H1 (cell line): ENCODE measurements at regions not wholly inside any gene's neighbourhood (a gene's known extent, or its start where the extent isn't known, plus 50 kb on each side); places are given as distances from the start of the nearest gene placed in this dataset.

ENCODE experiments used
- CTCF ChIA-PET: fragments of 300-600 bp; sonication (Branson Sonifier 250); formaldehyde crosslinking; loops from one replicate; lab custom pipeline; 2021; ENCODE audit not compliant: partially characterized antibody; lab: Charles Lee
- POLR2A ChIA-PET: fragments of 300-600 bp; sonication (Branson Sonifier 250); formaldehyde crosslinking; loops from one replicate; lab custom pipeline; 2021; ENCODE audit warnings: inconsistent platforms; ENCODE audit not compliant: partially characterized antibody; lab: Charles Lee
- DNase-seq, 2 experiments: peaks; one replicate each; pipeline versions ENCODE4 v3.0.0 to v3.0.0-alpha.2; 2010 to 2022; ENCODE audit warnings: low spot score in 2 of 2, low read depth in 1 of 2, mixed read lengths in 1 of 2
- FAIRE-seq: peaks from 2 replicates; lab custom pipeline; 2011; peaks lifted over from hg19 to GRCh38; lab: Jason Lieb, UNC
- H2AFZ ChIP-seq: 2 replicates; pipeline ENCODE4 v1.8.1; 2012; ENCODE audit warnings: low read length, inconsistent platforms
- H2AK5ac ChIP-seq: 2 replicates; pipeline ENCODE4 v1.6.1; 2013; ENCODE audit warnings: low read depth, low read length
- H2BK120ac ChIP-seq: replicated peaks from 2 replicates; pipeline ENCODE3; 2013; ENCODE audit warnings: low read depth, low read length, inconsistent platforms
- H2BK12ac ChIP-seq: 2 replicates; pipeline ENCODE4 v1.6.1; 2013; ENCODE audit warnings: low read depth, low read length
- H2BK15ac ChIP-seq: 2 replicates; pipeline ENCODE4 v1.6.1; 2013; ENCODE audit warnings: low read length
- H2BK20ac ChIP-seq: 2 replicates; pipeline ENCODE4 v1.6.1; 2013; ENCODE audit warnings: low read length
- H2BK5ac ChIP-seq: 2 replicates; pipeline ENCODE4 v1.6.1; 2013; ENCODE audit warnings: low read depth, low read length
- H3K14ac ChIP-seq: 2 replicates; pipeline ENCODE4 v1.6.1; 2013; ENCODE audit warnings: inconsistent platforms; ENCODE audit not compliant: insufficient read length
- H3K18ac ChIP-seq: 2 replicates; pipeline ENCODE4 v1.6.1; 2013; ENCODE audit warnings: low read length; ENCODE audit errors: extremely low read depth
- H3K23ac ChIP-seq: 2 replicates; pipeline ENCODE4 v1.6.1; 2013; ENCODE audit warnings: inconsistent platforms; ENCODE audit not compliant: insufficient read length
- H3K23me2 ChIP-seq: 2 replicates; pipeline ENCODE4 v1.6.1; 2013; ENCODE audit warnings: low read depth, low read length
- H3K27ac ChIP-seq: 2 replicates; pipeline ENCODE4 v1.6.1; 2011; ENCODE audit warnings: low read depth, low read length, inconsistent platforms
- H3K27me3 ChIP-seq, 4 experiments: replicated peaks in 1 of 4; 1 replicate in 1 of 4; 2 replicates in 3 of 4; pipeline versions ENCODE4 v1.6.1 to v1.8.1; 2011 to 2013; ENCODE audit warnings: low read length in 3 of 4, mild to moderate bottlenecking in 3 of 4, inconsistent platforms in 2 of 4, mixed read lengths in 2 of 4, moderate library complexity in 1 of 4; ENCODE audit not compliant: control insufficient read depth in 3 of 4, insufficient read depth in 3 of 4; ENCODE audit errors: extremely low read depth in 1 of 4
- H3K36me3 ChIP-seq, 4 experiments: 2 replicates each; pipeline versions ENCODE4 v1.6.1 to v1.8.1; 2011 to 2013; ENCODE audit warnings: mild to moderate bottlenecking in 4 of 4, low read length in 3 of 4, moderate library complexity in 2 of 4, control low read depth in 1 of 4, inconsistent platforms in 1 of 4; ENCODE audit not compliant: insufficient read depth in 4 of 4, control insufficient read depth in 2 of 4
- H3K4ac ChIP-seq: replicated peaks from 2 replicates; pipeline ENCODE3; 2013; ENCODE audit warnings: low read length, low read depth, mixed read lengths, inconsistent platforms; ENCODE audit not compliant: insufficient read length
- H3K4me1 ChIP-seq, 4 experiments: replicated peaks in 1 of 4; 1 replicate in 1 of 4; 2 replicates in 3 of 4; pipeline versions ENCODE4 v1.6.1 to v1.8.1; 2011 to 2013; ENCODE audit warnings: low read length in 3 of 4, inconsistent platforms in 2 of 4, mixed read lengths in 1 of 4; ENCODE audit not compliant: insufficient read depth in 4 of 4, control insufficient read depth in 3 of 4
- H3K4me2 ChIP-seq, 2 experiments: 2 replicates each; pipeline versions ENCODE4 v1.6.1 to v1.8.1; 2011 to 2013; ENCODE audit warnings: low read depth in 2 of 2, low read length in 2 of 2, control low read depth in 1 of 2, inconsistent platforms in 1 of 2, mild to moderate bottlenecking in 1 of 2; ENCODE audit not compliant: insufficient read depth in 1 of 2
- H3K4me3 ChIP-seq, 4 experiments: fragments of 200-600, 300-600 bp in 1 of 4; sonication (generic), shearing (Covaris generic), sonication (Bioruptor Twin) in 1 of 4; 2 replicates each; pipeline versions ENCODE4 v1.5.1 to v1.8.1; 2011 to 2016; ENCODE audit warnings: low read length in 4 of 4, low read depth in 3 of 4, control low read depth in 2 of 4, inconsistent platforms in 2 of 4, mild to moderate bottlenecking in 2 of 4, mixed read lengths in 1 of 4, moderate library complexity in 1 of 4; ENCODE audit not compliant: insufficient read depth in 2 of 4; ENCODE audit errors: extremely low read depth in 1 of 4
- H3K56ac ChIP-seq: replicated peaks from 2 replicates; pipeline ENCODE3; 2013; ENCODE audit warnings: low read depth, mild to moderate bottlenecking, mixed read lengths, low read length, inconsistent platforms; ENCODE audit not compliant: insufficient read length
- H3K79me1 ChIP-seq: 2 replicates; pipeline ENCODE4 v1.6.1; 2013; ENCODE audit warnings: low read depth, low read length, control low read depth
- H3K79me2 ChIP-seq, 2 experiments: 2 replicates each; pipeline versions ENCODE4 v1.6.1 to v1.8.1; 2012 to 2013; ENCODE audit warnings: low read length in 2 of 2, mild to moderate bottlenecking in 2 of 2, inconsistent platforms in 1 of 2; ENCODE audit not compliant: insufficient read depth in 2 of 2, control insufficient read depth in 1 of 2
- H3K9ac ChIP-seq, 4 experiments: replicated peaks in 1 of 4; 1 replicate in 1 of 4; 2 replicates in 3 of 4; pipeline versions ENCODE4 v1.6.1 to v1.8.1; 2011 to 2013; ENCODE audit warnings: low read depth in 3 of 4, low read length in 3 of 4, control low read depth in 2 of 4, mild to moderate bottlenecking in 2 of 4, moderate library complexity in 2 of 4, inconsistent platforms in 1 of 4; ENCODE audit errors: extremely low read depth in 1 of 4
- H3K9me3 ChIP-seq, 2 experiments: 2 replicates each; pipeline versions ENCODE4 v1.6.1 to v1.8.1; 2012 to 2013; ENCODE audit warnings: mild to moderate bottlenecking in 2 of 2, moderate library complexity in 2 of 2, control low read depth in 1 of 2, inconsistent platforms in 1 of 2, low read depth in 1 of 2, low read length in 1 of 2, mixed read lengths in 1 of 2; ENCODE audit not compliant: insufficient read depth in 2 of 2
- H4K20me1 ChIP-seq, 2 experiments: replicated peaks in 1 of 2; 2 replicates each; pipeline versions ENCODE3 to v1.8.1; 2011 to 2013; ENCODE audit warnings: inconsistent platforms in 2 of 2, low read length in 2 of 2, mild to moderate bottlenecking in 1 of 2; ENCODE audit not compliant: insufficient read depth in 2 of 2, control insufficient read depth in 1 of 2
- H4K5ac ChIP-seq: 2 replicates; pipeline ENCODE4 v1.6.1; 2013; ENCODE audit warnings: low read length, low read depth, mixed read lengths, inconsistent platforms; ENCODE audit not compliant: insufficient read length
- H4K8ac ChIP-seq: 2 replicates; pipeline ENCODE4 v1.8.0; 2013; ENCODE audit warnings: mild to moderate bottlenecking, moderate library complexity, low read length, inconsistent platforms; ENCODE audit not compliant: insufficient read depth; ENCODE audit errors: extremely low read depth
- H4K91ac ChIP-seq: replicated peaks from 2 replicates; pipeline ENCODE3; 2013; ENCODE audit warnings: low read length, mixed read lengths, inconsistent platforms; ENCODE audit not compliant: insufficient read length
- CBX8 ChIP-seq: fragments of 300-800, 300-1000 bp; sonication (generic); IDR thresholded peaks from 2 replicates; pipeline ENCODE4 v1.7.1; 2016; ENCODE audit warnings: low read depth, low read length, borderline replicate concordance
- CTBP2 ChIP-seq: IDR thresholded peaks from 2 replicates; pipeline ENCODE4 v1.7.0; 2011; ENCODE audit warnings: borderline replicate concordance, mild to moderate bottlenecking, moderate library complexity, mixed read lengths, low read length; ENCODE audit not compliant: insufficient read depth, insufficient read length
- RBBP5 ChIP-seq: IDR thresholded peaks from 2 replicates; pipeline ENCODE4 v1.7.1; 2012; ENCODE audit warnings: low read depth, mild to moderate bottlenecking, inconsistent platforms, low read length, moderate library complexity, borderline replicate concordance
- RNF2 ChIP-seq: fragments of 200-900, 300-1000 bp; sonication (generic); IDR thresholded peaks from 2 replicates; pipeline ENCODE4 v1.7.1; 2016; ENCODE audit warnings: borderline replicate concordance, low read depth, mild to moderate bottlenecking, antibody characterized with exemption, low read length; ENCODE audit not compliant: poor library complexity, severe bottlenecking; ENCODE audit errors: missing control alignments
- RXRA ChIP-seq: IDR thresholded peaks from 2 replicates; pipeline ENCODE4 v1.6.1; 2011; ENCODE audit warnings: low read depth, mild to moderate bottlenecking, low read length, moderate library complexity; ENCODE audit not compliant: insufficient read depth
- SIRT6 ChIP-seq: IDR thresholded peaks from one replicate; pipeline ENCODE4 v1.7.1; 2012; ENCODE audit warnings: low read length, inconsistent platforms
- TAF1 ChIP-seq: IDR thresholded peaks from 2 replicates; pipeline ENCODE4 v1.6.1; 2011; ENCODE audit warnings: mild to moderate bottlenecking, low read depth, low read length
- TEAD4 ChIP-seq: IDR thresholded peaks from 2 replicates; pipeline ENCODE4 v1.6.1; 2012; ENCODE audit warnings: low read depth, low read length, inconsistent platforms, mixed read lengths
- WGBS, 2 experiments: shearing (Covaris generic) in 1 of 2; methylation state at CpG; one replicate each; pipeline versions ENCODE4 v1.1.6 to v1.1.7; 2013 to 2015; ENCODE audit warnings: low lambda C conversion rate in 2 of 2, mixed read lengths in 2 of 2, inconsistent platforms in 1 of 2, low coverage in 1 of 2, missing lambda C conversion rate in 1 of 2; ENCODE audit not compliant: insufficient replicate concordance in 2 of 2, insufficient coverage in 1 of 2, insufficient read length in 1 of 2; ENCODE audit errors: extremely low coverage in 1 of 2, missing lambda C conversion rate in 1 of 2; 5-methylcytosine and 5-hydroxymethylcytosine counted together

GRCh38 chr12:3419558-3419957 lies 71.4 kb upstream of the PRMT8 start:
- H2BK12ac ChIP-seq = no peak overlapping the region
- no peak overlapping the region for H4K91ac ChIP-seq
- POLR2A ChIA-PET = no interaction called here
- H4K5ac ChIP-seq = no peak overlapping the region
- no peak overlapping the region for H2BK120ac ChIP-seq
- no peak overlapping the region for H3K4me3 ChIP-seq
- no peaks in the 10 kb centered on the region for H4K20me1 ChIP-seq
- H2AFZ ChIP-seq = no peak overlapping the region
- no peak overlapping the region for H3K18ac ChIP-seq
- TF ChIP-seq TAF1 = no peak
- TF ChIP-seq RBBP5 = no peak
- no peak for TF ChIP-seq CTBP2
- no peak for TF ChIP-seq TEAD4
- no peak for TF ChIP-seq SIRT6
- no peak for TF ChIP-seq RXRA
- TF ChIP-seq RNF2 = no peak
- no peak for TF ChIP-seq CBX8
- CTCF ChIA-PET = interaction anchor here (0.6 to 5.6 kb wide), 5 partner anchors 10 to 119 kb away, joined by 3 to 26 read pairs (median 5); no protein-coding TSS in a partner anchor
- no peak for DNase-seq
- FAIRE-seq = no peak
- no peak overlapping the region for H3K27ac ChIP-seq
- no peak overlapping the region for H3K4ac ChIP-seq
- no peak overlapping the region for H2BK20ac ChIP-seq
- H2BK5ac ChIP-seq = no peak overlapping the region
- H3K23ac ChIP-seq = no peak overlapping the region
- H3K27me3 ChIP-seq = peaks cover 1 to 9% (median 6%) of the 10 kb centered on the region in 4 experiments; a peak in 5 of 7 replicates
- H3K4me2 ChIP-seq = no peak overlapping the region
- no peak overlapping the region for H2BK15ac ChIP-seq
- no peaks in the 10 kb centered on the region for H3K79me1 ChIP-seq
- H2AK5ac ChIP-seq = no peak overlapping the region; the same call in 1 of the 2 replicates
- H3K4me1 ChIP-seq = peaks cover 8 to 17% (median 11%) of the 10 kb centered on the region in 4 experiments
- H4K8ac ChIP-seq = no peak overlapping the region
- no peaks in the 10 kb centered on the region for H3K79me2 ChIP-seq
- H3K56ac ChIP-seq = no peak overlapping the region
- H3K36me3 ChIP-seq = no peaks in the 10 kb centered on the region
- no peak overlapping the region for H3K9ac ChIP-seq
- H3K14ac ChIP-seq = no peak overlapping the region
- no peaks in the 10 kb centered on the region for H3K23me2 ChIP-seq
- no peaks in the 10 kb centered on the region for H3K9me3 ChIP-seq
- WGBS, 2 experiments = 75% methylated on average over 3 of the region's 3 CpGs; no CpG with 5 or more reads in 1 of the 2 experiments
